Mononuclear cell (primary cell): ENCODE measurements at regions not wholly inside any gene's neighbourhood (a gene's known extent, or its start where the extent isn't known, plus 50 kb on each side); places are given as distances from the start of the nearest gene placed in this dataset.

Experiments used
- H3K27me3 ChIP-seq: 2 replicates; pipeline ENCODE4 v1.6.0; 2011; ENCODE audit warnings: low read length, control low read depth; ENCODE audit not compliant: insufficient read depth
- H3K4me1 ChIP-seq: 2 replicates; pipeline ENCODE4 v1.5.1; 2011; ENCODE audit warnings: mild to moderate bottlenecking, low read length, control low read depth; ENCODE audit not compliant: insufficient read depth
- H3K4me3 ChIP-seq: 2 replicates; pipeline ENCODE4 v1.5.1; 2011; ENCODE audit warnings: mild to moderate bottlenecking, low read length, moderate library complexity
- H3K9me3 ChIP-seq: 2 replicates; pipeline ENCODE4 v1.5.1; 2011; ENCODE audit warnings: low read depth, mild to moderate bottlenecking, control low read depth, low read length

- H3K4me1 ChIP-seq, result no peaks in the 10 kb centered on the region
- no peaks in the 10 kb centered on the region for H3K27me3 ChIP-seq
- no peaks in the 10 kb centered on the region for H3K9me3 ChIP-seq
- no peak overlapping the region for H3K4me3 ChIP-seq
Measured at GRCh38 chr5:8322484-8322883, 453.5 kb downstream of the MTRR start.

DNA sequence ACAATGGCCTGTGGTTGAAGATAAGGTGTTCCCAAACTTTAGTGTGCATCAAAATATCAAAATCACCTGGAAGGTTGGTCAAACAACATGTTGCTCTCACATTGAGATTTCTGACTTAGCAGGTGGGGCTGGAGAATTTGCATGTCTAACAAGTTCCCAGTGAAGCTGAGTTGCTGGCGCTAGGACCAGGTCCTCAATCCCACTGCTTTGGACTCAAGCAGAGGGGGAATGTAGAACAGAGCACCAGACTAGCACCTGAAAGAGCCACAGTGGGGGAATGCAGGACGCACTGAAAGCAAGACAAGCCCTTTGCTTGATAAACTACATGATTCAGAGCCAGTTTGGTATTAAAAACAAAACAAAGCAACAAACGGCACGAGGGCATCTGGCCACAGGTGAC is 458.1 kb downstream of the MTRR start:
- Histone ChIP-seq H3K4me3 (no peak overlapping the region), H3K4me1 (no peaks in the 10 kb centered on the region), H3K9me3 (no peaks in the 10 kb centered on the region), H3K27me3 (no peaks in the 10 kb centered on the region)

DNA sequence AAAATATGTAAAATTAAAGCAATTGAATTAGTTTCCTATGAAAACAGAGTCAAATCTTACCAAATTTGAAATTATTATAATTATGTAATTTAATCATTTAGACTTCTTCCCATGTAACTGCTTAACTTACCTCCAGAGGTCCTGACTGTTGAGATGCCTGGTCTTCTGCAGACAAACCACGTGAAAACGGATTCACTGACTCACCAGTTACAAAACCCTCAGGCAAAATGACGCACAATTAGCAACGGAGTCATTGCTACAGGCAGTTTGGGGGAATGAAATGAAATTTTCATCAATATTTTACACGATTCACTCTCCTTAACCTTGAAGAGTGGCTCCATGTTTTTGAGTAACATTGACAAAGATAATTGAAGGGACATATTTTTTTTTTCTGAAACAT is 460.8 kb downstream of the MTRR start:
- Histone ChIP-seq H3K27me3 (no peaks in the 10 kb centered on the region), H3K4me3 (no peak overlapping the region)

GRCh38 chr5:8332666-8333445 is 463.9 kb downstream of the MTRR start:
- no peaks in the 10 kb centered on the region for H3K9me3 ChIP-seq
- no peaks in the 10 kb centered on the region for H3K4me1 ChIP-seq
- no peak overlapping the region for H3K4me3 ChIP-seq
- no peaks in the 10 kb centered on the region for H3K27me3 ChIP-seq

More for the DNA sequence above, 460.8 kb downstream of the MTRR start:
- no peaks in the 10 kb centered on the region for H3K4me1 ChIP-seq
- H3K9me3 ChIP-seq, result no peaks in the 10 kb centered on the region

DNA sequence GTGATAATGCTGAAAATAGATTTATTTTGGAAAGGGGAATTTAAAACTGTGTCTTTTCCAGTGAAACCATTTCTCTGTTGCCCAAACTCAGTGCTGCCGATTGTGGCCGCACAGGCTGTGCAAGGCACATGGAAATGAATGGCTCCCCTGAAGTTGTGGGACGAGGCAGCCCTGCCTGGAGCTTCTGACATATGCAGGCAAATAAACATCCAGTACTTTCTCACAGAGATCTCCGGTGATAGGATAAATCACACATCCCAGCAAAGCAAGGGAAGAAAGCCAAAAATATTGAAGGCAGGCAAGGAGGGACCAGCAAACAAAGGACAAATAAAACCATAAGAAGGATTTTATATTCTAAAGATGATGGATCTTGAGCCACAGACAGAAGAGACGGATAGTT is 464.5 kb downstream of the MTRR start:
- no peak overlapping the region for H3K4me3 ChIP-seq
- no peaks in the 10 kb centered on the region for H3K9me3 ChIP-seq
- H3K4me1 ChIP-seq, result no peaks in the 10 kb centered on the region
- H3K27me3 ChIP-seq, result no peaks in the 10 kb centered on the region

- H3K27me3 ChIP-seq, result no peaks in the 10 kb centered on the region
- H3K4me1 ChIP-seq, result no peaks in the 10 kb centered on the region
- no peaks in the 10 kb centered on the region for H3K9me3 ChIP-seq
- no peak overlapping the region for H3K4me3 ChIP-seq
Measured at GRCh38 chr5:8333977-8334376, 465.0 kb downstream of the MTRR start.

- Histone ChIP-seq H3K9me3 (no peaks in the 10 kb centered on the region), H3K4me3 (no peak overlapping the region), H3K4me1 (no peaks in the 10 kb centered on the region), H3K27me3 (no peaks in the 10 kb centered on the region)
Measured at GRCh38 chr5:8340261-8340660, 471.3 kb downstream of the MTRR start.

DNA sequence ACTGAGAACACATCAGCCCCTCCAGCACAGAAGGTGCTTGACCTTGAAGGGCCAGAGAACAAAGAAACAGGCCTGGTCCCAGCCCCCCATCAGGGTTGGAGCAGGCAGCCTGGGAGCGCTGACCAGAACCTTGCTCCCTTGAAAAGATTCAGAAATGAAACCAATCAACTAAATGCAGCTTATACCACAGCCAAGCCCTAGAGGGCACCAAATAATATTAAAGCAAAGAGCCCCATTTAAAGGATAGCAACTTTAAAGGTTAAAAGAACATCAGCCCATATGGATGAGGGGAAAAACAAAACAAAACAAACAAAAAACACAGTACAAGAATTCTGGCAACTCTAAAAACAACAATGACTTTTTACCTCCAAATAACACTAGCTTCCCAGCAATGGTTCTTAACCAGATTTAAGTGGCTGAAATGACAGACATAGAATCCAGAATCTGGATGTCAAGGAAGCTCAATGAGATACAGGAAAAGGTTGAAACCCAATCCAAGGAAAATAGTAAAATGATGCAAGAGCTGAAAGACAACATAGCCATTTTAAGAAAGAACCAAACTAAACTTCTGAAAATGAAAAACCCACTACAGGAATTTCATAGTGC is 471.9 kb downstream of the MTRR start:
- Histone ChIP-seq H3K4me1 (no peaks in the 10 kb centered on the region), H3K4me3 (no peak overlapping the region), H3K9me3 (no peaks in the 10 kb centered on the region), H3K27me3 (no peaks in the 10 kb centered on the region)

GRCh38 chr5:8341406-8341805 is 472.5 kb downstream of the MTRR start:
- Histone ChIP-seq H3K4me3 (no peak overlapping the region), H3K27me3 (no peaks in the 10 kb centered on the region), H3K4me1 (no peaks in the 10 kb centered on the region), H3K9me3 (no peaks in the 10 kb centered on the region)

DNA sequence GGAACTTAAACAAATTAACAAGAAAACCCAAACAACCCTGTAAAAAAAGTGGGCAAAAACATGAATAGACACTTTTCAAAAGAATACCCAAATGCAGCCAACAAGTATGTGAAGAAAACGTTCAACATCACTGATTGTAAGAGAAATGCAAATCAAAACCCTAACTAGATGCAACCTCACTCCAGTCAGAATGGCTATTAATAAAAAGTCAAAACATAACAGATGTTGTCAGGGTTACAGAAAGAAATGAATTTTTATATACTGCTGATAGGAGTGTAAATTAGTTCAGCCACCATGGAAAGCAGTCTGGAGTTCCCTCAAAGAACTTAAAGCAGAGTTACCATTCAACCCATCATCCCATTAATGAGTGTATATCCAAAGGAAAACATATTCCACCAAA is 479.0 kb downstream of the MTRR start:
- Histone ChIP-seq H3K4me1 (no peaks in the 10 kb centered on the region), H3K4me3 (no peak overlapping the region), H3K27me3 (no peaks in the 10 kb centered on the region), H3K9me3 (no peaks in the 10 kb centered on the region)

DNA sequence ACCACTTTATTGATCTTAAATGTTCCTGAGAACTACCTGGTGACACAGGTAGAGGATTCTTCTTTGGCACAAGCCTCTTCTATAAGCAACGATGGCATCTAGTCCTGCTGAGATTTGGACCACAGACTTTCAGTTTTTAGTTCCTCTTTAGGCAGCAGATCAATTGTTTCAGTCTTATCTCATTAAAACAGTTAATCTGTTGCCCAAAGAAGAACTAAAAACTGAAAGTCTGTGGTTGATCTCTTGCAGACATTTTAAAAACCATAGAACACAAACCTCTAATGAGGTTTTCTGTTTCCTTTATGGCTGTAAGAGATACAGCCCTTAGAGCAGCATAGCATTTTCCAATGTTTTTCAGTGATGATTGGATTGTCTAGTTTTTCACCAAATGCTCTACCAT is 480.9 kb downstream of the MTRR start:
- no peak overlapping the region for H3K4me3 ChIP-seq
- no peaks in the 10 kb centered on the region for H3K27me3 ChIP-seq
- H3K4me1 ChIP-seq, result no peaks in the 10 kb centered on the region
- no peaks in the 10 kb centered on the region for H3K9me3 ChIP-seq

DNA sequence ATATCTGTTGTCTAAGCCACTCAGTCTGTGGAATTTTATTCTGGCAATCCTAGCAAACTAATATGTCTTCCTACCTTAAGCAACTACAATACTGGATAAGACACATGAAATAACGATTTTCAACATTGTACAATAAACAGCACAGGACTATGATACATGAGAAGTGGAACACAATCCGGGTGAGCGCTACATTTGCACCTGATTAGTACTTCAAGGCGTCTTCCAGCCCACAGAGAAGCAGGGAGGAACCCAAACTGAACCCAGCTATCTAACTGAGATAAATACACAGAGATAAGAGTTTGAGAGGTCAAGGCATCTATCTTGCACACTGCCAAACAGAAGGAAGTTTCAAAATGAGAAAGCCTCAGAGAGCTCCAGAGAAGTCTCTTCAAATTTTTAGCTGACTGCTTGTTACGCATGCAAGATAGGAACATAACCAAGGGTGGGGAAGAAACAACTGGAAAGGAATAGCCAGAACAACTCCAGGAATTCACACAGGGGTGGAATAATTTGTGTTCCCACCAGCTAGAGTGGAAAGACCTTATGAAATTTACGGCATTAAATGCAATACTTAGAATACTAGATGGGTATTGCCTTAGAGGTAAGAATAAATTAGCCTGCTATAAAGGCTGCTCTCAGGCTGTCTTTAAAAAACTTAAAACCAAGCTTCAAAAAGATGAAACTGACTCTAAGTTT is 481.8 kb downstream of the MTRR start:
- H3K27me3 ChIP-seq, result no peaks in the 10 kb centered on the region
- no peak overlapping the region for H3K4me3 ChIP-seq
- no peaks in the 10 kb centered on the region for H3K4me1 ChIP-seq
- H3K9me3 ChIP-seq, result no peaks in the 10 kb centered on the region

DNA sequence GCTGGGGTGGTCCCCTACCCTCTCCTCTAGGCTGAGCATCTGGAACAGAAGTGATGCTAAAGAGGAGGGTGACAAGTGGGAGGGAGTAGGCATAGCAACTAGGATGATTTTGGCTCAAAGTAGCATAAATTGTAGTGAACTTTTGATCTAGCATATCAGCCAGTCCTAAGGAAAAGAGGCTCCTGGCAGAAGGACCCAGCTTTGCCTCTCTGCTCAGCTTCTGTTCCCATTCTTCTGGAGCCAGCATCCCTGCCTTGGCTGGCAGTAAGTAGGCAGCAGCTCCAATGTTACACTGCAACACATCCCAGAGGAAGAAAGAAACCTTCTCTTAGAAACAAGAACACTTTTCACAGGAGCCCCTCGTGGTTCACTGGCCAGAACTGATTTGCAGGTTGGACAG is 487.0 kb downstream of the MTRR start:
- Histone ChIP-seq H3K4me1 (no peaks in the 10 kb centered on the region), H3K27me3 (no peaks in the 10 kb centered on the region)

DNA sequence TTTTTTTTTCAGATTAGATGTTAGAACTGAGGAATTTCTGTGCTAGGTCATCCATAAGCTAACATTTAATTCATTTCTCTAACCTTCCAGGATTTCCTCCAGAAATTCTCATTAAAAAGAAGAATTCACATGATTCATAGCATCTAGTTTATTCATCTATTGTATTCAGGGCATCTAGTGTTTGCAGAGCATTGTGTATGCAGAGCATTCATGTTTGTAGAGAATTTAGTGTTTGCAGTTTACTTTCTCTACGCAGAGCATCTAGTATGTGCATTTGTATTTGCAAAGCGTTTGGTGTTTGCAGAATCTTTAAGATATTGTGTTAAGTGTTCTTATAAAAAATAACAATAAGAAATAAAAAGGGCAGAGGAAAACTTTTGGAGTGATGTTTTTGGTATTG is 491.1 kb downstream of the MTRR start:
- no peaks in the 10 kb centered on the region for H3K4me1 ChIP-seq
- H3K9me3 ChIP-seq, result no peaks in the 10 kb centered on the region
- H3K4me3 ChIP-seq, result no peak overlapping the region
- H3K27me3 ChIP-seq, result no peaks in the 10 kb centered on the region

More for the DNA sequence above, 487.0 kb downstream of the MTRR start:
- Histone ChIP-seq H3K4me3 (no peak overlapping the region), H3K9me3 (no peaks in the 10 kb centered on the region)

- H3K27me3 ChIP-seq, result no peaks in the 10 kb centered on the region
- no peaks in the 10 kb centered on the region for H3K9me3 ChIP-seq
- H3K4me1 ChIP-seq, result no peaks in the 10 kb centered on the region
- H3K4me3 ChIP-seq, result no peak overlapping the region
Measured at GRCh38 chr5:8362495-8362894, 493.5 kb downstream of the MTRR start.
